Mesenchymal stem cell (in vitro differentiated cells and primary cell): ENCODE measurements at regions not wholly inside any gene's neighbourhood (a gene's known extent, or its start where the extent isn't known, plus 50 kb on each side); places are given as distances from the start of the nearest gene placed in this dataset.

ENCODE experiments used
- DNase-seq: peaks from one replicate; pipeline ENCODE4 v3.0.0-alpha.2; 2013
- H2AFZ ChIP-seq: one replicate; pipeline ENCODE4 v1.6.1; 2013; ENCODE audit warnings: low read depth, mild to moderate bottlenecking, control low read depth, inconsistent platforms, low read length, moderate library complexity
- H2AK5ac ChIP-seq: 2 replicates; pipeline ENCODE4 v1.6.1; 2013; ENCODE audit warnings: low read length, moderate library complexity, mild to moderate bottlenecking, inconsistent platforms; ENCODE audit not compliant: severe bottlenecking
- H2BK120ac ChIP-seq: one replicate; pipeline ENCODE4 v1.6.1; 2013; ENCODE audit warnings: low read depth, mild to moderate bottlenecking, inconsistent platforms, low read length, moderate library complexity
- H2BK12ac ChIP-seq, 2 experiments: one replicate each; pipeline ENCODE4 v1.6.1; 2013; ENCODE audit warnings: inconsistent platforms in 2 of 2, low read length in 2 of 2, mild to moderate bottlenecking in 2 of 2, moderate library complexity in 2 of 2, control low read depth in 1 of 2
- H2BK15ac ChIP-seq: one replicate; pipeline ENCODE4 v1.6.1; 2013; ENCODE audit warnings: mild to moderate bottlenecking, low read depth, inconsistent platforms; ENCODE audit not compliant: poor library complexity, severe bottlenecking
- H2BK5ac ChIP-seq: 2 replicates; pipeline ENCODE4 v1.6.1; 2013; ENCODE audit warnings: low read depth, mild to moderate bottlenecking, low read length, control low read depth, inconsistent platforms; ENCODE audit not compliant: poor library complexity, severe bottlenecking
- H3K14ac ChIP-seq, 2 experiments: one replicate each; pipeline ENCODE4 v1.6.1; 2013; ENCODE audit warnings: inconsistent platforms in 2 of 2, low read length in 2 of 2, control low read depth in 1 of 2, mild to moderate bottlenecking in 1 of 2, moderate library complexity in 1 of 2
- H3K18ac ChIP-seq, 2 experiments: one replicate each; pipeline ENCODE4 v1.6.1; 2013; ENCODE audit warnings: inconsistent platforms in 2 of 2, low read length in 2 of 2, control low read depth in 1 of 2, low read depth in 1 of 2, mild to moderate bottlenecking in 1 of 2
- H3K23ac ChIP-seq, 2 experiments: one replicate each; pipeline ENCODE4 v1.6.1; 2013; ENCODE audit warnings: inconsistent platforms in 2 of 2, low read length in 2 of 2, mild to moderate bottlenecking in 2 of 2, moderate library complexity in 2 of 2, control low read depth in 1 of 2
- H3K27ac ChIP-seq: 2 replicates; pipeline ENCODE4 v1.5.1; 2013; ENCODE audit warnings: mild to moderate bottlenecking, moderate library complexity, low read length, control low read depth, inconsistent platforms; ENCODE audit not compliant: poor library complexity, severe bottlenecking
- H3K27me3 ChIP-seq, 2 experiments: 2 replicates each; pipeline versions ENCODE4 v1.6.1 to v1.7.0; 2013; ENCODE audit warnings: low read length in 2 of 2, mild to moderate bottlenecking in 2 of 2, moderate library complexity in 2 of 2, control low read depth in 1 of 2, inconsistent platforms in 1 of 2; ENCODE audit not compliant: control insufficient read depth in 1 of 2, insufficient read depth in 1 of 2
- H3K36me3 ChIP-seq, 2 experiments: 2 replicates each; pipeline versions ENCODE4 v1.6.1 to v1.7.0; 2013; ENCODE audit warnings: low read length in 2 of 2, control low read depth in 1 of 2, inconsistent platforms in 1 of 2, low read depth in 1 of 2, mild to moderate bottlenecking in 1 of 2; ENCODE audit not compliant: insufficient read depth in 2 of 2, control insufficient read depth in 1 of 2
- H3K4ac ChIP-seq, 2 experiments: one replicate each; pipeline ENCODE4 v1.6.1; 2013; ENCODE audit warnings: inconsistent platforms in 2 of 2, low read length in 2 of 2, mild to moderate bottlenecking in 2 of 2, moderate library complexity in 2 of 2, control low read depth in 1 of 2, low read depth in 1 of 2
- H3K4me1 ChIP-seq: 2 replicates; pipeline ENCODE4 v1.6.1; 2013; ENCODE audit warnings: low read depth, low read length, control low read depth; ENCODE audit not compliant: control insufficient read depth, insufficient read depth
- H3K4me2 ChIP-seq: 2 replicates; pipeline ENCODE4 v1.6.1; 2013; ENCODE audit warnings: low read length, mild to moderate bottlenecking, inconsistent platforms; ENCODE audit not compliant: poor library complexity, severe bottlenecking
- H3K4me3 ChIP-seq, 2 experiments: 2 replicates each; pipeline versions ENCODE4 v1.5.1 to v1.7.0; 2013; ENCODE audit warnings: low read length in 2 of 2, mild to moderate bottlenecking in 2 of 2, control low read depth in 1 of 2, low read depth in 1 of 2; ENCODE audit not compliant: insufficient read depth in 1 of 2
- H3K79me1 ChIP-seq: replicated peaks from 2 replicates; pipeline ENCODE4 v1.6.1; 2013; ENCODE audit warnings: mild to moderate bottlenecking, control low read depth, low read length, inconsistent platforms; ENCODE audit not compliant: poor library complexity, severe bottlenecking
- H3K9ac ChIP-seq: 2 replicates; pipeline ENCODE4 v1.7.0; 2013; ENCODE audit warnings: mild to moderate bottlenecking, low read length, moderate library complexity
- H3K9me3 ChIP-seq: 2 replicates; pipeline ENCODE4 v1.7.0; 2013; ENCODE audit warnings: mild to moderate bottlenecking, low read length; ENCODE audit not compliant: control insufficient read depth
- H4K8ac ChIP-seq: one replicate; pipeline ENCODE4 v1.6.1; 2013; ENCODE audit warnings: inconsistent platforms, mild to moderate bottlenecking, low read length, moderate library complexity
- H4K91ac ChIP-seq: one replicate; pipeline ENCODE4 v1.6.1; 2013; ENCODE audit warnings: mild to moderate bottlenecking, low read length, inconsistent platforms
- WGBS: methylation state at CpG from one replicate; pipeline ENCODE4 v1.1.7; 2013; ENCODE audit warnings: mixed read lengths; 5-methylcytosine and 5-hydroxymethylcytosine counted together

DNA sequence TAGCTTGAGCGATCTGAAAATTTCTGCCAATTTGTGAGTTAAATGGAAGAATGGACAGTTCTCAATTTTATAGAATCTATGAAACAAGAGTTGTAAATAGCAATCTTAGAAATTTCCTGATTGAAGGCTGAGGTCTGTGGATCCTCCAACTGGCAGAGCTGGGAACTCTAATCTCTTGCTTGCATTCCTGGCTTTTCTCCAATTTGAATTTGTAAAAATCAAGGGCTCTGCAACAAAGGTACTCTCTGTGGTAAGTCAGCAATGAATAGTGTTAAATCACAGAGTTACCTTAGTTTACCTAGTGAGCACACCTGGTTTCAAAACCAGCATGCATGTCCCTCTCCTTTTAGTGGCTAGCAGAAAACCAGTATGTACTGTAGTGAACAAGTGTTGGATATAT is 1070.5 kb downstream of the TDRD15 start:
- no peaks in the 10 kb centered on the region for H3K79me1 ChIP-seq
- H3K4me2 ChIP-seq: no peak overlapping the region
- no peaks in the 10 kb centered on the region for H3K9me3 ChIP-seq
- H4K8ac ChIP-seq: no peak overlapping the region
- no peak overlapping the region for H2AFZ ChIP-seq
- H3K4ac ChIP-seq: no peak overlapping the region
- H2BK15ac ChIP-seq: no peak overlapping the region
- H2BK12ac ChIP-seq: no peak overlapping the region
- H2AK5ac ChIP-seq: no peak overlapping the region
- DNase-seq: no peak
- H3K27me3 ChIP-seq: no peaks in the 10 kb centered on the region
- H3K4me3 ChIP-seq: no peak overlapping the region
- no peak overlapping the region for H2BK120ac ChIP-seq
- no peak overlapping the region for H3K23ac ChIP-seq
- no peaks in the 10 kb centered on the region for H3K36me3 ChIP-seq
- WGBS: 73% methylated on average over 1 of the region's 1 CpG
- no peak overlapping the region for H4K91ac ChIP-seq
- no peak overlapping the region for H3K14ac ChIP-seq
- H3K9ac ChIP-seq: no peak overlapping the region
- H3K4me1 ChIP-seq: no peaks in the 10 kb centered on the region
- H3K27ac ChIP-seq: no peak overlapping the region
- no peak overlapping the region for H2BK5ac ChIP-seq
- H3K18ac ChIP-seq: no peak overlapping the region

DNA sequence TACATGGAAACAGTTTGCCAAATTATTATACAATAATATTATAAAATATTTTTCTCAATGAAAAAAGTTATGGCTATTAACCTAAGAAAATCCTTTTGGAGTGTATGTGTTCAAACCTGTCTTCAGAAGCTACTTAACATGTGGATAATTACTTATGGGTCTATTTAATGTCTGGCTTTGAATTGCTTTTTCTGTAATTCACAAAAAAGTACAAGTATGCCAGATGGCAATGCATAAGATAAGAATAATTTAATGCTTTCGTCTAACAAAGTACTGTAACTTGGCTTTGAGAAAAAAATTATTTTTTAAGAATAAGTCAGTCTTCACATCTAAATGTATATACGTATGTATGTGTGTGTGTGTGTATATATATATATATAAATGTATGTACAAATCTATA is 1073.0 kb downstream of the TDRD15 start:
- no peak overlapping the region for H3K18ac ChIP-seq
- no peak overlapping the region for H3K9ac ChIP-seq
- no peak overlapping the region for H3K4ac ChIP-seq
- no CpG with 5 or more reads among the region's 2 CpGs for WGBS
- H4K91ac ChIP-seq: no peak overlapping the region
- H3K4me3 ChIP-seq: no peak overlapping the region
- no peak overlapping the region for H3K23ac ChIP-seq
- DNase-seq: no peak
- H2BK5ac ChIP-seq: no peak overlapping the region
- no peak overlapping the region for H2AFZ ChIP-seq
- no peaks in the 10 kb centered on the region for H3K36me3 ChIP-seq
- no peaks in the 10 kb centered on the region for H3K9me3 ChIP-seq
- H3K27ac ChIP-seq: no peak overlapping the region
- no peak overlapping the region for H2BK120ac ChIP-seq
- H2BK15ac ChIP-seq: no peak overlapping the region
- no peak overlapping the region for H2AK5ac ChIP-seq
- H3K4me1 ChIP-seq: no peaks in the 10 kb centered on the region
- no peak overlapping the region for H3K4me2 ChIP-seq
- H4K8ac ChIP-seq: no peak overlapping the region
- no peaks in the 10 kb centered on the region for H3K27me3 ChIP-seq
- no peak overlapping the region for H2BK12ac ChIP-seq
- no peaks in the 10 kb centered on the region for H3K79me1 ChIP-seq
- no peak overlapping the region for H3K14ac ChIP-seq

DNA sequence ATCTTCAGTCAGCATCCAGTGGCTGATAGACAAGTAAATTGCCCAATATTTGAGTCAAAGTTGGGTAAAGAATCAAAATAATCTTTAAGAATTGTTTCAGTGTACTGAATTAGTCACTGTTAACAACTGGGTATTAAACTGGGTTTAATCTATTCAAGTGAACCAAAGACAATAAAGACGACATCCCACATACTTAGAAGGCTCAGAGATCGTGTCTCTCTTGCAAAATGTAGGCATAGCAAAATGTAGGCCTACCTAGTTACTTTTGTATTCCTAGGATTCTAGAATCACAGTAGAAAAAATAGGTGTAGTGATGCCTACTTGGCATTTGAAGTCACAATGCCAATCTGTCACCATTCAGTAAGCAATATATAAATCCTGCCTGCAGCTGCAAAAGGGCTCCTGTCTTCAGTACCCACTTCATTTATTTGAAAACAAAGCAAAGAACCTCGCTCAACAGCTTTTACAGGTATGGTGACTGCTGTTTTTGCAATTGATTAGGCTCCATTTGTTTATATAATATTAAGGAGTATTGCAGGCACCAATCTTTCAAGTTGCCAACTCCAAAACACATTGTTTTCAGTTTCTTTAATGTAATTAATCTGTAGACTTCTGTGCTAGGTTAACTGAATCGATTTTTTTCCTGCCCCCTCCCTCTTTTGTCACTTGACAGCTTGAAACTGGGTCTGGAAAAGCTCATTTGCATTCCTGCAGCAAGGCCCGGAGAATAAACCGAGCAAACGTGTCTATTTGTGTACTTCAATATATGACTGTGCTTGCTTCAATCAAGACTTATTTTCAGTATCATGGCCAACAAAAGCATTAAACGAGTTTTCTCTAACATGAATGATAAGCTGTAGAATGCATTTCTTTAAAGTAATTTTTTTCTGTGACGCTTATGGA is 1074.9 kb downstream of the TDRD15 start:
- 61% methylated on average over 4 of the region's 9 CpGs for WGBS
- H3K4me2 ChIP-seq: no peak overlapping the region
- no peak overlapping the region for H2BK5ac ChIP-seq
- no peaks in the 10 kb centered on the region for H3K4me1 ChIP-seq
- H3K27ac ChIP-seq: no peak overlapping the region
- no peaks in the 10 kb centered on the region for H3K27me3 ChIP-seq
- no peak overlapping the region for H3K18ac ChIP-seq
- no peak overlapping the region for H3K14ac ChIP-seq
- no peaks in the 10 kb centered on the region for H3K36me3 ChIP-seq
- H2BK15ac ChIP-seq: no peak overlapping the region
- H3K9ac ChIP-seq: no peak overlapping the region
- H2AK5ac ChIP-seq: no peak overlapping the region
- no peaks in the 10 kb centered on the region for H3K9me3 ChIP-seq
- H4K91ac ChIP-seq: no peak overlapping the region
- no peak for DNase-seq
- H2AFZ ChIP-seq: no peak overlapping the region
- no peak overlapping the region for H3K23ac ChIP-seq
- no peak overlapping the region for H3K4me3 ChIP-seq
- H2BK12ac ChIP-seq: no peak overlapping the region
- no peaks in the 10 kb centered on the region for H3K79me1 ChIP-seq
- H4K8ac ChIP-seq: no peak overlapping the region
- H3K4ac ChIP-seq: no peak overlapping the region
- H2BK120ac ChIP-seq: no peak overlapping the region

DNA sequence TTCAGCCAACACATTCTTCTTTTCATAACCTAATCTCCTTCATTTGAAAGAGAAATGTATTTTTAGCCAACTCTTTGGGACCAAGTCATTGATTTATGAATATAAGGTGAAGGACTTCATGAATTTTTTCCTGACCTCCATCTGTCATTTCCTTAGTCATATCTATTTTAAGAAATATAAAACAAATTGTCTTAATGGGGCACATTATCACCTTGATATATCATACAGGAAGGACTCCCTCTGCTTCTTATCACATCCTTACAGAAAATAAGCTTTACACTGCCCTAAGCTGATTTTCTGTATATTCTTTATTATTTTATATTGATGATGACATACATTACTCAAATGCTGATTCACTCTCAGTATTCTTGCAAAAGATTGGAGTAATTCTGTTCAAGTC is 1076.2 kb downstream of the TDRD15 start:
- Histone ChIP-seq H3K4me1 (no peaks in the 10 kb centered on the region), H3K23ac (no peak overlapping the region), H2BK5ac (no peak overlapping the region), H3K36me3 (no peaks in the 10 kb centered on the region), H2AK5ac (no peak overlapping the region), H3K4me2 (no peak overlapping the region), H3K27ac (no peak overlapping the region), H3K4me3 (no peak overlapping the region), H3K18ac (no peak overlapping the region), H3K9me3 (peaks cover 3% of the 10 kb centered on the region), H2BK120ac (no peak overlapping the region), H3K4ac (no peak overlapping the region), H2BK12ac (no peak overlapping the region), H3K14ac (no peak overlapping the region), H4K91ac (no peak overlapping the region), H3K79me1 (no peaks in the 10 kb centered on the region), H3K9ac (no peak overlapping the region), H3K27me3 (no peaks in the 10 kb centered on the region), H2BK15ac (no peak overlapping the region), H4K8ac (no peak overlapping the region), H2AFZ (no peak overlapping the region)
- no peak for DNase-seq
